Ovary (tissue), 7 donors: ENCODE measurements at regions not wholly inside any gene's neighbourhood (a gene's known extent, or its start where the extent isn't known, plus 50 kb on each side); places are given as distances from the start of the nearest gene placed in this dataset.
"Not testable (repeated sequence)": the region's sequence is repeated elsewhere in the genome, so short reads cannot be mapped to it uniquely, and the experiment has no call there.

Experiments used
- DNase-seq, 5 donors: peaks; one replicate each; pipeline ENCODE4 v3.0.0-alpha.2; 2019 to 2020
- H3K27ac ChIP-seq, 2 donors: fragments of 200-600 bp; one replicate each; pipeline versions ENCODE4 v1.5.1 to v1.8.0; 2019 to 2022
- H3K27me3 ChIP-seq: fragments of 200-600 bp; one replicate; pipeline ENCODE4 v1.8.0; 2022
- H3K36me3 ChIP-seq: fragments of 200-600 bp; sonication (generic); one replicate; pipeline ENCODE4 v1.5.1; 2019
- H3K4me1 ChIP-seq: one replicate; pipeline ENCODE4 v1.8.1; 2013; ENCODE audit warnings: mild to moderate bottlenecking, moderate library complexity; ENCODE audit not compliant: insufficient read depth
- H3K4me3 ChIP-seq: fragments of 200-600 bp; sonication (generic); one replicate; pipeline ENCODE4 v1.5.1; 2017
- H3K9me3 ChIP-seq, 2 donors: fragments of 200-600 bp in 1 of 2; sonication (generic) in 1 of 2; one replicate each; pipeline versions ENCODE4 v1.5.1 to v1.8.1; 2013 to 2019; ENCODE audit warnings: mild to moderate bottlenecking in 1 of 2, moderate library complexity in 1 of 2
- CTCF ChIP-seq, 3 donors: fragments of 450-650 bp in 2 of 3; fragments of 200-600 bp in 1 of 3; IDR thresholded peaks; one replicate each; pipeline versions ENCODE4 v1.5.1 to v1.8.0; 2016 to 2022; ENCODE audit warnings: antibody characterized with exemption in 3 of 3, mild to moderate bottlenecking in 1 of 3
- EP300 ChIP-seq: sonication (generic); formaldehyde crosslinking; IDR thresholded peaks from one replicate; pipeline ENCODE4 v1.6.1; 2017; ENCODE audit warnings: antibody characterized with exemption
- POLR2A ChIP-seq: fragments of 450-650 bp; IDR thresholded peaks from one replicate; pipeline ENCODE4 v1.6.1; 2017; ENCODE audit warnings: antibody characterized with exemption, mild to moderate bottlenecking, moderate library complexity
- WGBS, 3 donors: extraction: QIAGEN DNeasy Blood & Tissue Kit in 1 of 3; methylation state at CpG; one replicate each; pipeline versions ENCODE4 v1.1.5 to v1.1.7; 2013 to 2017; 5-methylcytosine and 5-hydroxymethylcytosine counted together
- intact Hi-C, 4 donors: fragments of 100-400 bp; cut with DNase I; formaldehyde crosslinking; loops; one replicate each; pipeline versions ENCODE4 v1.11.0 to v1.15.1; 2022 to 2023
- donor health status: DM: no; HTN: no; CAD: no; lungs with moderate emphysema.
- donor health status: DM: no; HTN: no; CAD: no.
- donor health status: Bipolar disorder and iron deficiency.
- donor health status: DM: no; HTN: no; CAD: no.
- donor health status: DM: yes; HTN: yes; CAD: no.

GRCh38 chr5:155148694-155149093 is 135.1 kb downstream of the KIF4B start:
- intact Hi-C loops: loop anchor here in 1 of 4 donors (10.0 kb wide), 1 partner anchor 174 kb away; no protein-coding TSS in a partner anchor
- 30 to 56% (median 42%) methylated on average over 1 of the region's 1 CpG for WGBS, 3 donors

GRCh38 chr5:155150012-155150411 is 136.5 kb downstream of the KIF4B start:
- Histone ChIP-seq H3K9me3 (no peaks in the 10 kb centered on the region), H3K36me3 (no peaks in the 10 kb centered on the region), H3K4me1 (no peaks in the 10 kb centered on the region), H3K27me3 (no peaks in the 10 kb centered on the region), H3K4me3 (no peak overlapping the region), H3K27ac (no peak overlapping the region)
- DNase-seq: no peak
- 83 to 91% (median 89%) methylated on average over 4 of the region's 4 CpGs for WGBS, 3 donors
- intact Hi-C loops: no loop called here
- no peak for TF ChIP-seq EP300
- no peak for TF ChIP-seq CTCF (IDR thresholded peaks at IDR 0.05)
- no peak for TF ChIP-seq POLR2A

More at GRCh38 chr5:155148694-155149093, 135.1 kb downstream of the KIF4B start:
- TF ChIP-seq EP300: no peak
- no peak for TF ChIP-seq CTCF (IDR thresholded peaks at IDR 0.05)
- no peak for TF ChIP-seq POLR2A
- no peaks in the 10 kb centered on the region for H3K4me1 ChIP-seq
- no peaks in the 10 kb centered on the region for H3K36me3 ChIP-seq
- no peaks in the 10 kb centered on the region for H3K9me3 ChIP-seq
- H3K27me3 ChIP-seq: no peaks in the 10 kb centered on the region
- no peak overlapping the region for H3K27ac ChIP-seq
- H3K4me3 ChIP-seq: no peak overlapping the region
- no peak for DNase-seq

GRCh38 chr5:155154973-155155372 is 141.4 kb downstream of the KIF4B start:
- Histone ChIP-seq H3K27me3 (no peaks in the 10 kb centered on the region), H3K36me3 (no peaks in the 10 kb centered on the region), H3K9me3 (no peaks in the 10 kb centered on the region), H3K4me1 (no peaks in the 10 kb centered on the region), H3K4me3 (no peak overlapping the region), H3K27ac (no peak overlapping the region)
- TF ChIP-seq CTCF (IDR thresholded peaks at IDR 0.05) (no peak), EP300 (no peak), POLR2A (no peak)
- intact Hi-C loops: no loop called here
- no peak for DNase-seq

GRCh38 chr5:155163084-155163483 is 149.5 kb downstream of the KIF4B start:
- WGBS, 3 donors: 77 to 87% (median 80%) methylated on average over 7 of the region's 7 CpGs
- H3K4me1 ChIP-seq, intact Hi-C loops, H3K4me3 ChIP-seq, H3K9me3 ChIP-seq, H3K36me3 ChIP-seq, DNase-seq, H3K27ac ChIP-seq, H3K27me3 ChIP-seq: not testable (repeated sequence)

GRCh38 chr5:155167736-155168135 is 154.2 kb downstream of the KIF4B start:
- no peak overlapping the region for H3K4me3 ChIP-seq
- H3K4me1 ChIP-seq: no peaks in the 10 kb centered on the region
- intact Hi-C loops: no loop called here
- no peaks in the 10 kb centered on the region for H3K27me3 ChIP-seq
- no peak overlapping the region for H3K27ac ChIP-seq
- DNase-seq: no peak
- H3K36me3 ChIP-seq: no peaks in the 10 kb centered on the region
- no peaks in the 10 kb centered on the region for H3K9me3 ChIP-seq
- 83 to 92% (median 86%) methylated on average over 3 of the region's 3 CpGs for WGBS, 3 donors
- TF ChIP-seq EP300 (no peak), CTCF (IDR thresholded peaks at IDR 0.05) (no peak), POLR2A (no peak)
